Raji (cell line): ENCODE measurements at regions not wholly inside any gene's neighbourhood (a gene's known extent, or its start where the extent isn't known, plus 50 kb on each side); places are given as distances from the start of the nearest gene placed in this dataset.

Experiments used
- POLR2A ChIP-seq: IDR thresholded peaks from 2 replicates; pipeline ENCODE4 v1.6.1; 2011; ENCODE audit warnings: low read depth, low read length, control low read depth; ENCODE audit not compliant: insufficient read depth

DNA sequence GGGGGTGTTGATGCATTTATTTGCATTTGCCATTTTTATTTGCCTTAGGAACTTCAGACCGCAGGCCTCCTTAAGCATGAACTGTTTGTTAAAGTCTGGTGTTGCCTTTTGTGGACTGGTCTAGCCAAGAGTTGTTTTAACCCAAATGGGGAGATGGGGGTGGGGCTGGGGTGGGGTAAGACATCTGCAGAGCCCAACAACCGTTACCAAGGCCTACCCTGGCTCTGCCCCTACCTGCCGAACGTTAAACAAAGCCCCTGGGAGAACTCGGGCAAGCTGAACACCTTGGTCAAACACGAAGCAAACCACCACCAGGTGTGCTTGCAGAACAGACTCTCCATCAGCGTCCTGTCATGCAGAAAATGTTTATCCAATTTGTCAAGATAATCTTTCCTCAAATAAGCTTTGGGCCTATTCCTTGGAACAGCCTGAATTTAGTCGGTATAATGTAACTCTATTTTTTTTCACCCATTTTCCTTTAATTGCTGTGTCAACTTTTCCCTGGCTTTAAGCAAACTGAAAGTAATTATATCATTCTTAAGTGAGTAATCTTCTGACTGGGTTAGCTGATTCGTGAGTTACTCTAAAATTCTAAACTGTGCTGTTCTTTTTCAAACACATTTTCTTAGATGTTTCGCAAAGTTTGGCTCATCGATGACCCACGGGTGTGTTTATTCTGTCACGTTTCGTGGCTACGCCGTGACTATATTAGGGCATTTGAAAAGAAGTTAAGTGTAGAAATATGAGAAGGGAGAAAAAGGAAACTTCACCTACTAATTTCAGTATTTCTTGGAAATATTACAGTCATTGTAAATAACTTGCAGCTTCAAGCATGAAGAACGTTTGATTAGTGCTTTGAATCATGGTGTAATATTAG, 127.6 kb downstream of the SOX2 start:
- no peak for TF ChIP-seq POLR2A

DNA sequence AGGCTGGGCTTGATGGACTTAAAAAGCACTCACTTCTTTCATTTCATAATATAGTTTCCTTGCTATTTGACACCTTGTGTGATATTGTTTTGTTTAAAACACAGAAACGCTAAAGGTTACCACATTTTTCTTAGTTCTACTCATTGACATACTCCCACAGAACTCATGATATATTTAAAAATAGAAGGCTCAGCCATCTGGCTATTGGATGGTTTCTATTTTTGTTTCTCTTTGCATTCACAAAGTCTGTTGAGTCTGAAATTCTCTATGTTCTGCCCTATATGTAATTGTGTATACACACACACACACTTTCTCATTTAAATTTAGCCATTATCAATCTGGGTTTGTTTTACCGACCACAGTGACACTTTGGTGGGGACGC, 128.2 kb downstream of the SOX2 start:
- no peak for TF ChIP-seq POLR2A

DNA sequence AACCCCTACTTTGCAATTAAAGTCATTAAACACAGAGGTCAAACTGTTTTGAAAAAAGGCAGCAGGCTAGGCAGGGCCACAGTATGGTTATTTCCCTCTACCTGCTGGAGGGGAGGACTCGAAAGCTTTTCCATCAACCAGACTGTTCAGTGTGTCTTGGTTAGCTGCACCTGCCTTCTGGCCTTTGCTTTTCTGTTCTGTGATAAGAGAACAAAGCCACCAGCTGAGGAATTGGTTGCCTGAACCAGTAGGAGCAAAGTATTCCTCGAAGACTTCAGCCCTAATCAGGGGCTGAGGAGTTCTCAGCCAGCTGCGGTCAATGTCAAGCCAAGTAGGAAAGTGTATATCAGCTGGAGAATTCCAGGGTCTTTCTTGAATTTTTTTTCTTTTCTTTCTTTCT, 132.5 kb downstream of the SOX2 start:
- TF ChIP-seq POLR2A, result no peak

DNA sequence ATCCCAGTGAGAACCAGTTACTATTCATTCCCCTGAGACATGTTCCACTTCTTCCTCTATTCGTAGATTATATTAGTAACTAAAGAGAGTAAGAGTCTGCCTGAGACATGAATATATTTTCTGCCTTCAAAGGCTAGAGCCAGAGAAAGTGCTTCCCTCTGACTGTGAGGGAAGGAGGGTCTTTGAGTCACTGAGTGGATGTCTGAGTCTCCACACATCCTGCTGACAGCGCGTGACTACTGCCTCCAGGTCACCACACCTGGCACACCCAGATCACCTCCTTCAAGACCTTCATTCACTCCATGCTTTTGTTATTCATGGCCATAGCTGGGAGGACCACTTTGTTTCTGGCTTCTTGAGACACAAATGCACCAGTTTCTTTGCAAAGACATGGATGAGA, 135.6 kb downstream of the SOX2 start:
- no peak for TF ChIP-seq POLR2A

DNA sequence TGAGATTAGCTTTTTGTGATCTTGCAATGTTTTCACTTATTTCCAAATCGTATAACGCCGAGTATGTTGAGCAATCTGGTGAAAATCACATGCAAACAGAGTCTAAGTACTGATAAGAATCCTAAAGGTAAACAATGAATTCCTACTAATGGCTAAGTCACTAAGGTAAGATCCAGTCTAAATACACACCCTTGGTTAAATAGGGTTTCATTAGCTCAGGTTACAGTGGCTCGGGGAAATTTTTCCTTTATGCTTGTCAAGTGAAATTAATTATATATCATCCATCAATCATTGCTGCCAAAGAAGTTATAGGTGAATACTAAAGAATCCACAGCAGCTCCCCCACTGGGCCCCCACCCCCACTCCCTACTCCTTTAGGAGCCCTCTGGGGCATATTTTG, 139.3 kb downstream of the SOX2 start:
- TF ChIP-seq POLR2A, result no peak

DNA sequence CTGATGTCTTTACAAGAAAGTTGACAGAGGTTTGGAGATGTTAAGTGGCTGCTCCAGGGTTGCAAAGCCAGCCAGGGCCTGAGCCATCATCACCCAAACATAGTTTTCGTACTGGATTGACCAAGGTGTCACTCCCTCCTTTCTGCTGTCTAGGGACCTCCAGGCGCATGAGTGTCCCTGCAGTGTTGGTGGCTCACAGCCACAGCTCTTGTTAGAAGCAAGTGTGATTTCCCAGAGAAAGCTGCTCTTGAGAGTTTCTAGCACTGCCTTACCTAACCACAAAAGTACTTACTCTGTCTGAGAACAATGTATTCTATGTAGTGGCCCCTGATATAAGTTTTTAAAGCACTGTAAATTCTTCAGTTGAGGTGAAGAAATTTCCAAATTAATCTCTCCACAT, 144.1 kb downstream of the SOX2 start:
- TF ChIP-seq POLR2A, result no peak

DNA sequence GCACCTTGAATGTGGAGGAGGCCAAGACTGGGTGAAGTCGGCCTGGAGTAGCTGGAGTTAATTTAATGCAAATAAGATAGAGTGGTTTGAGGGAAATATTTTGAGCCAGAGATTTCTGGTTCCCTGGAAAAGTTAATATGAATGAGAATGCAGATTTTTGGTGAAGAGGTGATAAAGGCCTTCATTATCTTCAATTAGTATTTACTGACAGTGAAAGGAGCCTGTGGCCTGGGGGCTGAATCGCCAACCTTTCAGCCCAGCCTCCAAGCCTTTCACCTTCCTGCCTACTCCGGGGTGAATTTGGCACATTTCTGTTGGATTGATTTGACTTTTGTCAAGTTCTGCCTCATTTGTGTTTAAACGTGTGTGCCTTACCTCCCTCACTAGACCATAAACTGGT, 147.8 kb downstream of the SOX2 start:
- TF ChIP-seq POLR2A, result no peak

DNA sequence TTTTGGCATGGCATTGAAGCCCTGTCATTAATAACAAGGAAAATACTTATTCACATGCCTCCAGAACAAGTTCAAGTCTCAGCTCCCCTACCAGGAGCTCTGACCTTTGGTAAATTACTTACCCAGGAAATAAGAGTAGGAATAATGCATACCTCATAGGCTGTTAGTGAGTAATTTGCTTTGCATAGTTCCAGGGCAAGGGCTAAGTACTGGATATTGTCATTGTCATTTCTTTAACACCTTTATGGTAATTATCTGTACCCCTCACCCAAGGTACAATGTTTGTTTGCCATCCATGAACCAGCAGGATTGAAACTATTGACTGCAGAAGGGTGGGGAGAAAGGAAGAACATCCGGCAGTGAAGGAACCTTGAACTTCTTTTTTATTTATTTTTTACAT, 148.5 kb downstream of the SOX2 start:
- TF ChIP-seq POLR2A, result no peak

DNA sequence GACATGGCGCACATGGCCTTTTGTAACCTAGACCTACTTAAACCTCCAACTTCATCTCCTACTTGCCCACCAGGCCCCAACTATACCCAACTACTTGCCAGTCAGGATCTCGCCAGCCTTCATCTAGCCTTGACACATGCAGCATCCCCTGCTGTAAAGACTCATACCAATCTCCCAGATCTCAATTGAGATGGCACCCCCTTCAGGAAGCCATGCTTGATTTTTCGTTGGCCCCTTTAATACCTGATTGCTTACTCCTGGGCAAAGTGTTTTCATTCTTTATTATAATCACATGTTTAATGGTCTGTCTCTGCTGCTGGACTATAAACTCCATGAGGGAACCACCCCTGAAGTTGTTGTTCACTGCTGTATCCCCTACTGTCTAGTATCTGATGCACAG, 150.8 kb downstream of the SOX2 start:
- no peak for TF ChIP-seq POLR2A

DNA sequence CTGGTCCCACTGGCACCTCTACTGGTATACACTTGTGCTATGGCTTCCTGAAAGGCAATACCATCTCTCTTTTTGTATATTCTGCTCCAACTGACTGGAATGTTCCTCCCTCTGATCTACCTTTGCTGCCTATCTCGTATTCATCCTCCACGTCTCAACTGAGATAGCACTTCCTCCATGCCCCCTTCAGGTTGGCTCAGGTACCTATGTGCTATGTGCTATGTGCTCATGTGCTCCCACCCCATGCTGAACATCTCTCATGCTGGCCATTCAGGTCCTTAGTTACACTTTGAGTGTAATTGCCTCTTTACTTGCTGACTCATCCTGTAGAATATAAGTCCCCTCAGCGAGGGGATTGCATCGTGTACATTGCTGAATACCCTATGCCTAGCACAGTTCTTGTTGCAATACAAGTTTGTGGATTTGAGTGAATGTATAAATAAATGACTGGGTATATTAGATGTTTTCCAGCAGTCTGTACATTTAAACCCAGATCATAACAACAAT, 156.9 kb downstream of the SOX2 start:
- TF ChIP-seq POLR2A, result no peak

DNA sequence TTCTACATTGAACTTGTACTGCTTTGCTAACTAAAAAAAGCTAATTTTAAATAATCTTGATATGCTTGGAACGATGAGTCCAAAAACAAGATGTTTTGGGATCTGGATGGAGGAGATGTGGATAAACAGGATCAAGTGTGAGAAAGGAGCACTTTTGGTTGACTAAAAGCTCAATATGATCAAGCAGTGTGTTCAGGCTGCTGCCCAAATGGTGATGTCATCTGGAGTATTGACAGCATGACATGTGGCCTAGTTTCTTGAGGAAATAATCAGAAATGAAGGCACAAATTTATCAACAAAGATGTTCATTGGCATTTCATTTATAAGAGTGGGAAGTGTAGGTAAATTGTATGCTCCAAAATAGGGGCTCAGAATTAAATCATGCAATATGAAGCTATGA, 161.2 kb downstream of the SOX2 start:
- TF ChIP-seq POLR2A, result no peak

DNA sequence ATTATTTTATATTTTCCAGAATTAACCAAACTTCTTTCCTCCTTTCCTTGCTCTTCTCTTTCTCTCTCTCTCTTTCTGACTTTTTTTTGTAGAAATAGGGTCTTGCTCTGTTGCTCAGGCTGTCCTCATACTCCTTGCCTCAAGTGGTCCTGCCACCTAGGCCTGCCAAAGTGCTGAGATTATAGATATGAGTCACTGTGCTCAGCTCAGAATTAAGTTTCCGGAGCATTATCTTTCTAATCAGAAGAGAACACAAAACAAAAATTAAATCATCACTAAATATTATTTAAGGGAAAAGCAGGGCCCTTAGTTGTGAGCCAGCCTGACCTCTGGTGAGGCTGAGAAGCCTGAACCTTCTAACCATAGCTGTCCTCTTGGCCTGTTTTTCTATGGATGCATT, 168.2 kb downstream of the SOX2 start:
- no peak for TF ChIP-seq POLR2A

DNA sequence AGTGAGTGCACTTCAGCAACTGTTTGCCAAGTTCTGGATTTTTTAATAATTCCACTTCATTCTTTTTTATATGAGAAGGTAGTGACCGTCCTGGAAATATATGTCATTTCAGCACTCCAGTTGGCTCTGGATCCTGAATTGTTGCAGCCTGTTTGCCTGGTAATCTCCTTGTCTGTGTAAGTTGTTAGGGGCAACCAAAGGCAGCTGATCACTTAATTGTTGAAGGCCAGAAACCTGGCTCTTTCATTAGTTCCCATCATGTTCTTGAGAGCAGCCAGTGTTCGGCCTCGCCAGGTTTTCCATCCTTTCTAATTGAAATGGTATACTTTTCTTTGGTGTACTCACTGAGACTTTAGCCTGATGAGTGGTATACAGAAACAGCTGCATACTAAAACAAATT, 168.6 kb downstream of the SOX2 start:
- TF ChIP-seq POLR2A, result no peak

DNA sequence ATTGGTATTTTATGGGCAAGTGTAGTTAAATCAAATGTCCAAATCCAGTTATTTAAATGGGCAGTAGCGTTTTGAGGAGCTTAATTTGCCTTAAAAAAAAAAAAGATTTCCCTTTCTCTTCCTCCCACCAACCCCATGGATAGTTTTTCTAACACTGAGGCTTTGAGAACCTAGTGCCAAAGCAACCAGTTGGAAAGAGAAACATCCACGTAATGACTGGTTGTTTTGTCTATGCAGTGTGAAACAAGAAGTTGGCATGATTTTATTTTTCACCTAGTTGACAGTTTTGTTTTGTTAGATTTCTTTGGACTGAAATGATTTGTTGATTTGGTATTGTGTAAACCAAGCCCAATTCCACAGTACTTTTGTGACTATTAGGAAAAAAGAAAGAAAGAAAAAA, 170.0 kb downstream of the SOX2 start:
- no peak for TF ChIP-seq POLR2A

DNA sequence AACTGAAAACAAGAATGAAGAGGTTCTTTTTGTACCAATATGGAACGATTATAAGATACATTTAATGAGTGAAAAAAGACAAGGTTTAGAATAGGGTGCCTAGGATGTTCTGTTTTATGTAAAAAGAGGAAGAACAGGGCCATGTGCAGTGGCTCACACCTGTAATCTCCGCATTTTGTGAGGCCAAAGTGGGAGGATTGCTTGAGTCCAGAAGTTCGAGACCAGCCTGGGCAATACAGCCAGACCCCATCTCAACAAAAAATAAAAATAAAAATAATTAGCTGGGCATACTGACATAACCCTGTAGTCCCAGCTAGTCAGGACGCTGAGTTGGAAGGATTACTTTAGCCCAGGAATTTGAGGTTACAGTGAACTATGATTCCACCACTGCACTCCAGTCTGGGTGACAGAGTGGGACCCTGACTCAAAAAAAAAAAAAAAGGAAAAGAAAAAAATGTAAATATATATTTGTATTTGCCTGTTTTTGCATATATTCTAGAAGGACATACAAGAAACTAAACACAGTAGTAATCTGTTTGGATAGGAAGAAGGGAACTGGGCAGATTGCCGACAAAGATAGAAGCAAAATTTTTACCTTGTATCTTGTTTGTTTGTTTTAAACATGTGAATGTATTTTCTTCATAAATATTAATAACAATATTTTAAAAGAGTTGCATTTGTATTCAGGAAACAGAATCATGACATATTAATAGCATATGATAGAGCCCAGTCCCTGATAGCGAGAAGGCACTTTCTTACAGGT, 174.3 kb downstream of the SOX2 start:
- TF ChIP-seq POLR2A, result no peak

DNA sequence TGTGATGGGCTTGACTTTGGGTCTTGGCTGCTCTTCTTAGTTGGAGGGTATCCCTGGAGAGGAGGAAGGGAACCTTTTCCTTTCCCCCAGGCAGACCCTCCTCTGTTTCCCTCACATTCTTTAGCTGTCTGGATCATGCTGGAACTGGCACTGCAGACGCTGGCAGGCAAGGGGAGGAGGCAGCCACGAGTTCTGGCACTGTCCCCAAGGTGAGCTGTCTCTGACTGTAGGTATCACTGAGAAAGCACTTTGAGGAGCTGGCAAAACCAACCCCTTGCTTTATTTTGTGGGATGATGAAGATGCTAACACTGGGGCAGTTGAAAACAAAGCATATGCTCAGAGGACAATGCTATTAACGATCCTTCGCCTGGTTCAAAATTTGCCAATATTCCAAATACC, 175.0 kb downstream of the SOX2 start:
- TF ChIP-seq POLR2A, result no peak
